ENCODE measurements at regions not wholly inside any gene's neighbourhood (a gene's known extent, or its start where the extent isn't known, plus 50 kb on each side); places are given as distances from the start of the nearest gene placed in this dataset.

DNA sequence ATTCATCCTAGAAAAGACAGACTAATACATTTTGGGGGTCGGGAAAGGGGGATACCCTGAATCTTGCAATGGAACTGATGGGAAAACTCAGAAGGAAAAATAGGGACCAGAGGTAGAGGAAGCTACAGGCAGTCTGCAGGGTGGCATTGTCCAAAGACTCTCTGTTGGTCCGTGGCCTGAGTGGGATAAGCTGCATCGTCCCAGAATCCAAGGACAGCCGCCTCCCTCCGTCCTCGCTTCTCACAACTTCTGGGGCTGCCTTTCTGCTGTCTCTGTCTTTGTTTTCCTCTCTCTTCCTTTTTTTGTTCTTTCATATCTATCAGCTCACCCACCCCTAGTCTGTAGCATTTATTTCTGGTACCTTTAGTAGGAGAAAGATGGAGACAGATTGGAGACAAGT is 1052.6 kb upstream of the RBFOX1 start (continued):
- TF ChIP-seq REST (IDR thresholded peaks at IDR 0.05; ENCODE audit: unreplicated experiment), result no peak

DNA sequence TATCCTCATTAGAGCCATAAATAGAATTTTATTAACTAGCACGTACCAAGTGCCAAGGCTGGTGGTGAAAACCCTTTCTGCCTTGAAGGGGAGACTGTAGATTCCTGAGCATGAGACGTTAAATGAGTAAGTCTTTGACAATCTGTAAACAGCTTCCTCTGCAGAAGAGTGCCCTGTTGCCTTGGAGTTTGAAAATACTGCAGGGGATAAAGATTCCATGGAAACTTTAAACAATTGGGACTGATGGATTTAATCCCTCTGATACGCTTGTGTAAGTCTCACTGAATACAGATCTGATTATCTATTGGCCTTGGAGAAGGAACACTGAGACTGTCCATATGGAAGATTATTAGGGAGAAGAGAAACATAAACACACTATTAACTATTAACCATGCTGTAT is 1053.4 kb upstream of the RBFOX1 start:
- peaks cover 40% of the 10 kb centered on the region for H3K4me1 Mint-ChIP-seq
- no peaks in the 10 kb centered on the region for H3K9me3 Mint-ChIP-seq
- TF ChIP-seq JUNB (IDR thresholded peaks at IDR 0.05; ENCODE audit: unreplicated experiment) (no peak), REST (IDR thresholded peaks at IDR 0.05; ENCODE audit: unreplicated experiment) (no peak), ZNF462 (CRISPR knock-in tag; IDR thresholded peaks at IDR 0.05) (no peak), CREB1 (CRISPR knock-in tag; IDR thresholded peaks at IDR 0.05; ENCODE audit: low read depth) (no peak), NANOG (IDR thresholded peaks at IDR 0.05; ENCODE audit: borderline replicate concordance) (no peak), ZNF114 (CRISPR knock-in tag; IDR thresholded peaks at IDR 0.05) (no peak), POLR2AphosphoS5 (IDR thresholded peaks at IDR 0.05; ENCODE audit: low read depth) (no peak)
- H3K4me3 Mint-ChIP-seq, result no peak overlapping the region
- no peaks in the 10 kb centered on the region for H3K36me3 Mint-ChIP-seq (ENCODE audit: low read depth)
- ATAC-seq (no peak), DNase-seq (ENCODE audit: low spot score) (no peak)
- no peaks in the 10 kb centered on the region for H3K79me2 ChIP-seq (replicated peaks; ENCODE audit: insufficient read depth)
- H2AFZ ChIP-seq, result no peak overlapping the region
- H3K27ac ChIP-seq (ENCODE audit: low read depth), result no peak overlapping the region
- H4K20me1 ChIP-seq (replicated peaks; ENCODE audit: insufficient read depth), result no peaks in the 10 kb centered on the region
- no peak overlapping the region for H3K4me3 ChIP-seq
- H3K4me1 ChIP-seq (ENCODE audit: insufficient read depth), result peaks cover 9% of the 10 kb centered on the region
- H3K36me3 ChIP-seq (ENCODE audit: insufficient read depth), result no peaks in the 10 kb centered on the region
- no peaks in the 10 kb centered on the region for H3F3A ChIP-seq (replicated peaks; ENCODE audit: low read depth)
- no peaks in the 10 kb centered on the region for H3K27me3 Mint-ChIP-seq (ENCODE audit: insufficient read depth, low read depth, poor library complexity)
- H3K27ac Mint-ChIP-seq, result no peak overlapping the region
- no peaks in the 10 kb centered on the region for H3K27me3 ChIP-seq (ENCODE audit: insufficient read depth)
- no peaks in the 10 kb centered on the region for H3K9me2 ChIP-seq (ENCODE audit: insufficient read depth)
- no peak overlapping the region for H3K4me2 ChIP-seq
